HCT116 (cell line): ENCODE measurements at regions not wholly inside any gene's neighbourhood (a gene's known extent, or its start where the extent isn't known, plus 50 kb on each side); places are given as distances from the start of the nearest gene placed in this dataset.
"Not testable (repeated sequence)": the region's sequence is repeated elsewhere in the genome, so short reads cannot be mapped to it uniquely, and the experiment has no call there.

Source experiments
- ATAC-seq: fragments of 200-7000 bp; cut with Tn5 transposase; 2 replicates; pipeline ENCODE4 v1.9.1; 2020; ENCODE audit warnings: mild to moderate bottlenecking, moderate library complexity
- BruUV-seq: library from RNA; stranded (reverse); fragments of 400-500 nt; replicated peaks from 2 replicates; lab custom pipeline; 2021; lab: Mats Ljungman, UMichigan
- CTCF ChIA-PET: fragments of 300-600 bp; sonication (Branson Sonifier 250); formaldehyde crosslinking; loops from one replicate; lab custom pipeline; 2021; ENCODE audit warnings: antibody characterized with exemption; lab: Charles Lee
- POLR2A ChIA-PET: fragments of 300-600, 350-600 bp; sonication (Branson Sonifier 250); formaldehyde crosslinking; loops from one replicate; lab custom pipeline; 2021; ENCODE audit warnings: antibody characterized with exemption; lab: Charles Lee
- RAD21 ChIA-PET, 2 experiments: fragments of 300-600 bp; sonication (Branson Sonifier 250); formaldehyde crosslinking; loops; one replicate each; lab custom pipeline; 2023; ENCODE audit warnings: low total read pairs in 2 of 2; ENCODE audit not compliant: uncharacterized antibody in 2 of 2, unreplicated experiment in 2 of 2, low non-redundant PET in 1 of 2; lab: Charles Lee
- DNase-seq: peaks from one replicate; pipeline ENCODE4 v3.0.0-alpha.2; 2010; ENCODE audit warnings: low read depth, low spot score
- H2AFZ ChIP-seq: fragments of 200-600 bp; shearing (Covaris generic), sonication (generic); 2 replicates; pipeline ENCODE4 v1.6.1; 2017; ENCODE audit warnings: low read depth, mixed run types, mixed read lengths, antibody characterized with exemption, low read length; ENCODE audit not compliant: poor library complexity, severe bottlenecking
- H3K27ac ChIP-seq: 2 replicates; pipeline ENCODE4 v1.5.1; 2012; ENCODE audit warnings: low read depth, low read length
- H3K27me3 ChIP-seq: fragments of 200-600 bp; sonication (generic); 2 replicates; pipeline ENCODE4 v1.6.1; 2016; ENCODE audit warnings: mixed run types, low read length, mixed read lengths; ENCODE audit not compliant: insufficient read depth
- H3K36me3 ChIP-seq, 2 experiments: fragments of 200-500 bp in 1 of 2; fragments of 200-600 bp in 1 of 2; sonication (Bioruptor generic) in 1 of 2; sonication (generic) in 1 of 2; 2 replicates each; pipeline versions ENCODE4 v1.5.1 to v1.6.1; 2014 to 2016; ENCODE audit warnings: low read length in 2 of 2, inconsistent platforms in 1 of 2, mixed read lengths in 1 of 2, mixed run types in 1 of 2; ENCODE audit not compliant: insufficient read depth in 2 of 2, control insufficient read depth in 1 of 2
- H3K4me1 ChIP-seq, 2 experiments: fragments of 200-600 bp in 1 of 2; sonication (generic) in 1 of 2; 2 replicates each; pipeline versions ENCODE4 v1.5.1 to v1.6.1; 2012 to 2017; ENCODE audit warnings: low read length in 2 of 2, inconsistent platforms in 1 of 2, mild to moderate bottlenecking in 1 of 2, mixed read lengths in 1 of 2, mixed run types in 1 of 2, moderate library complexity in 1 of 2; ENCODE audit not compliant: insufficient read depth in 2 of 2, control insufficient read depth in 1 of 2
- H3K4me2 ChIP-seq: fragments of 200-600 bp; sonication (generic); 2 replicates; pipeline ENCODE4 v1.6.1; 2017; ENCODE audit warnings: mixed run types, low read length, mixed read lengths
- H3K4me3 ChIP-seq, 2 experiments: fragments of 200-600 bp in 1 of 2; sonication (generic) in 1 of 2; replicated peaks in 1 of 2; 2 replicates each; pipeline ENCODE4 v1.5.1; 2011 to 2016; ENCODE audit warnings: low read length in 2 of 2, control low read depth in 1 of 2, low read depth in 1 of 2, mild to moderate bottlenecking in 1 of 2, mixed read lengths in 1 of 2, mixed run types in 1 of 2
- H3K79me2 ChIP-seq: fragments of 200-600 bp; sonication (generic); 2 replicates; pipeline ENCODE4 v1.6.1; 2017; ENCODE audit warnings: mild to moderate bottlenecking, mixed run types, low read length, moderate library complexity, mixed read lengths; ENCODE audit not compliant: insufficient read depth
- H3K9ac ChIP-seq: fragments of 200-600 bp; sonication (generic); 2 replicates; pipeline ENCODE4 v1.6.1; 2016; ENCODE audit warnings: low read length, mixed read lengths
- H3K9me2 ChIP-seq: fragments of 200-600 bp; sonication (generic), shearing (Covaris generic); 2 replicates; pipeline ENCODE4 v1.6.1; 2017; ENCODE audit warnings: mixed run types, mild to moderate bottlenecking, moderate library complexity; ENCODE audit not compliant: insufficient read depth
- H3K9me3 ChIP-seq, 2 experiments: fragments of 200-500 bp in 1 of 2; fragments of 200-600 bp in 1 of 2; sonication (Bioruptor generic) in 1 of 2; sonication (generic) in 1 of 2; 2 replicates each; pipeline ENCODE4 v1.6.1; 2014 to 2017; ENCODE audit warnings: low read length in 2 of 2, mixed read lengths in 2 of 2, inconsistent platforms in 1 of 2, low read depth in 1 of 2, mild to moderate bottlenecking in 1 of 2, mixed run types in 1 of 2, moderate library complexity in 1 of 2; ENCODE audit not compliant: control insufficient read depth in 1 of 2, insufficient read depth in 1 of 2
- H4K20me1 ChIP-seq: fragments of 200-600 bp; sonication (generic), shearing (Covaris generic); 2 replicates; pipeline ENCODE4 v1.6.1; 2017; ENCODE audit warnings: mixed run types, mild to moderate bottlenecking, moderate library complexity; ENCODE audit not compliant: insufficient read depth
- CBX3 ChIP-seq: IDR thresholded peaks from 2 replicates; pipeline ENCODE4 v1.6.1; 2012; ENCODE audit warnings: low read depth
- EZH2phosphoT487 ChIP-seq: fragments of 200-600 bp; IDR thresholded peaks from 2 replicates; pipeline ENCODE4 v1.6.1; 2018; ENCODE audit warnings: antibody characterized with exemption, borderline replicate concordance
- FOSL1 ChIP-seq: IDR thresholded peaks from 2 replicates; pipeline ENCODE4 v1.6.1; 2012; ENCODE audit warnings: low read depth
- POLR2A ChIP-seq: IDR thresholded peaks from 2 replicates; pipeline ENCODE4 v1.7.0; 2011; ENCODE audit warnings: borderline replicate concordance; ENCODE audit not compliant: insufficient read depth, insufficient read length; ENCODE audit errors: extremely low read depth
- POLR2AphosphoS5 ChIP-seq: IDR thresholded peaks from 2 replicates; pipeline ENCODE4 v1.6.1; 2011; ENCODE audit warnings: mild to moderate bottlenecking, low read depth, low read length, moderate library complexity
- REST ChIP-seq: IDR thresholded peaks from 2 replicates; pipeline ENCODE4 v1.6.1; 2012; ENCODE audit warnings: low read depth
- SRF ChIP-seq: IDR thresholded peaks from 2 replicates; pipeline ENCODE4 v1.6.1; 2012; ENCODE audit warnings: low read depth
- YY1 ChIP-seq: IDR thresholded peaks from 2 replicates; pipeline ENCODE4 v1.6.1; 2011; ENCODE audit warnings: low read length, low read depth, moderate library complexity, mild to moderate bottlenecking; ENCODE audit not compliant: insufficient replicate concordance; ENCODE audit errors: extremely low read depth
- intact Hi-C: fragments of 100-400 bp; cut with micrococcal nuclease; formaldehyde crosslinking; loops from 2 replicates; pipeline ENCODE4 v1.10.0; 2022

- Histone ChIP-seq H3K9me3 (no peaks in the 10 kb centered on the region), H3K9me2 (no peaks in the 10 kb centered on the region), H3K9ac (no peak overlapping the region), H3K36me3 (no peaks in the 10 kb centered on the region), H3K27ac (no peak overlapping the region), H3K4me1 (peaks cover 0 to 5% of the 10 kb centered on the region in 2 experiments; a peak in 1 of 4 replicates), H3K4me3 (no peak overlapping the region), H4K20me1 (no peaks in the 10 kb centered on the region), H3K79me2 (no peaks in the 10 kb centered on the region), H3K27me3 (no peaks in the 10 kb centered on the region), H2AFZ (no peak overlapping the region), H3K4me2 (no peak overlapping the region)
- ChIA-PET CTCF (interaction anchor here (1.2 kb wide), 1 partner anchor 23 kb away, joined by 3 read pairs; no protein-coding TSS in a partner anchor), RAD21 (no interaction called here), POLR2A (no interaction called here)
- no peak for TF ChIP-seq POLR2AphosphoS5
- no peak for TF ChIP-seq EZH2phosphoT487
- TF ChIP-seq SRF, result no peak
- no peak for TF ChIP-seq YY1
- TF ChIP-seq FOSL1, result no peak
- TF ChIP-seq POLR2A, result no peak
- no peak for TF ChIP-seq CBX3
- TF ChIP-seq REST, result no peak
- intact Hi-C loops, result no loop called here
- no TSS peak for BruUV-seq
- DNase-seq (no peak), ATAC-seq (no peak)
Measured at GRCh38 chr1:115529216-115529897, 112.4 kb upstream of the VANGL1 start.

- H3K36me3 ChIP-seq, H3K79me2 ChIP-seq, H3K9ac ChIP-seq, DNase-seq, H3K27me3 ChIP-seq, H2AFZ ChIP-seq, RAD21 ChIA-PET, H3K4me3 ChIP-seq, H3K4me1 ChIP-seq, H3K9me2 ChIP-seq, POLR2A ChIA-PET, ATAC-seq, H3K27ac ChIP-seq, BruUV-seq, H3K4me2 ChIP-seq, H3K9me3 ChIP-seq, H4K20me1 ChIP-seq, intact Hi-C loops: not testable (repeated sequence)
- CTCF ChIA-PET, result interaction anchor here (0.5 to 1.2 kb wide), 2 partner anchors 22 to 250 kb away, joined by 3 read pairs; no protein-coding TSS in a partner anchor
Measured at GRCh38 chr1:115528336-115528735, 113.4 kb upstream of the VANGL1 start.
